ENCODE measurements at regions not wholly inside any gene's neighbourhood (a gene's known extent, or its start where the extent isn't known, plus 50 kb on each side); places are given as distances from the start of the nearest gene placed in this dataset.

DNA sequence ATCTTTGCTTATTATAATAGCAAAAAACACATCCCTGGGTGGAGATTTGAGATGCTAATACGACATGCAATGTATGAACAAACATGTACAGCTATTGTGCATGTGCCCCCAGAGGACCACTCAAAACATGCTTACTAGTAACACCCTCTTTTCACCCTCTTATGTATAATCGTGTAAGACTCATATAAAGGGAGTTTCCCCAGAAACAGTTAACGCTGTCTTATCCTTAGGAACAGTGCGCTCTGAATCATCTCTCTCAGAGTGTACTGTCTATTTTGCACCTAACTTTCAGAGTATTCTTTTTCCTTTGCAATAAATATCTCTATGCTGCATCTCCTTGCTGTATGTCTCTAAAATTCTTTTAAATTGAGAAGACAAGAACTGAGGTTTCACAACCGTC lies 2604.0 kb downstream of the PCDH9 start:
- TF ChIP-seq MAX (CRISPR knock-in tag; IDR thresholded peaks at IDR 0.05) = no peak
- TF ChIP-seq, protein P1, sequence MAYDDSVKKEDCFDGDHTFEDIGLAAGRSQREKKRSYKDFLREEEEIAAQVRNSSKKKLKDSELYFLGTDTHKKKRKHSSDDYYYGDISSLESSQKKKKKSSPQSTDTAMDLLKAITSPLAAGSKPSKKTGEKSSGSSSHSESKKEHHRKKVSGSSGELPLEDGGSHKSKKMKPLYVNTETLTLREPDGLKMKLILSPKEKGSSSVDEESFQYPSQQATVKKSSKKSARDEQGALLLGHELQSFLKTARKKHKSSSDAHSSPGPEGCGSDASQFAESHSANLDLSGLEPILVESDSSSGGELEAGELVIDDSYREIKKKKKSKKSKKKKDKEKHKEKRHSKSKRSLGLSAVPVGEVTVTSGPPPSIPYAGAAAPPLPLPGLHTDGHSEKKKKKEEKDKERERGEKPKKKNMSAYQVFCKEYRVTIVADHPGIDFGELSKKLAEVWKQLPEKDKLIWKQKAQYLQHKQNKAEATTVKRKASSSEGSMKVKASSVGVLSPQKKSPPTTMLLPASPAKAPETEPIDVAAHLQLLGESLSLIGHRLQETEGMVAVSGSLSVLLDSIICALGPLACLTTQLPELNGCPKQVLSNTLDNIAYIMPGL (CRISPR knock-in tag; IDR thresholded peaks at IDR 0.05) = no peak
- no peak for TF ChIP-seq ZNF512 (CRISPR knock-in tag; IDR thresholded peaks at IDR 0.05; ENCODE audit: borderline replicate concordance)
- TF ChIP-seq, protein P2, sequence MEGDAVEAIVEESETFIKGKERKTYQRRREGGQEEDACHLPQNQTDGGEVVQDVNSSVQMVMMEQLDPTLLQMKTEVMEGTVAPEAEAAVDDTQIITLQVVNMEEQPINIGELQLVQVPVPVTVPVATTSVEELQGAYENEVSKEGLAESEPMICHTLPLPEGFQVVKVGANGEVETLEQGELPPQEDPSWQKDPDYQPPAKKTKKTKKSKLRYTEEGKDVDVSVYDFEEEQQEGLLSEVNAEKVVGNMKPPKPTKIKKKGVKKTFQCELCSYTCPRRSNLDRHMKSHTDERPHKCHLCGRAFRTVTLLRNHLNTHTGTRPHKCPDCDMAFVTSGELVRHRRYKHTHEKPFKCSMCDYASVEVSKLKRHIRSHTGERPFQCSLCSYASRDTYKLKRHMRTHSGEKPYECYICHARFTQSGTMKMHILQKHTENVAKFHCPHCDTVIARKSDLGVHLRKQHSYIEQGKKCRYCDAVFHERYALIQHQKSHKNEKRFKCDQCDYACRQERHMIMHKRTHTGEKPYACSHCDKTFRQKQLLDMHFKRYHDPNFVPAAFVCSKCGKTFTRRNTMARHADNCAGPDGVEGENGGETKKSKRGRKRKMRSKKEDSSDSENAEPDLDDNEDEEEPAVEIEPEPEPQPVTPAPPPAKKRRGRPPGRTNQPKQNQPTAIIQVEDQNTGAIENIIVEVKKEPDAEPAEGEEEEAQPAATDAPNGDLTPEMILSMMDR (IDR thresholded peaks at IDR 0.05) = no peak
- no peak for TF ChIP-seq ATF2 (CRISPR knock-in tag; IDR thresholded peaks at IDR 0.05; ENCODE audit: borderline replicate concordance, low read depth)
- no peak for TF ChIP-seq TP53 (CRISPR knock-in tag; IDR thresholded peaks at IDR 0.05)
- no peak for TF ChIP-seq ETV6 (CRISPR knock-in tag; IDR thresholded peaks at IDR 0.05)
- no peak for TF ChIP-seq ESRRA (CRISPR knock-in tag; IDR thresholded peaks at IDR 0.05; ENCODE audit: borderline replicate concordance)
- TF ChIP-seq CBFB (CRISPR knock-in tag; IDR thresholded peaks at IDR 0.05; ENCODE audit: low read depth) = no peak
- no peak for TF ChIP-seq ZNF396 (CRISPR knock-in tag; IDR thresholded peaks at IDR 0.05; ENCODE audit: borderline replicate concordance)
- TF ChIP-seq JAZF1 (CRISPR knock-in tag; IDR thresholded peaks at IDR 0.05) = no peak
- no peak for TF ChIP-seq SP1 (CRISPR knock-in tag; conservative IDR thresholded peaks at IDR 0.05)
- TF ChIP-seq, protein P3, sequence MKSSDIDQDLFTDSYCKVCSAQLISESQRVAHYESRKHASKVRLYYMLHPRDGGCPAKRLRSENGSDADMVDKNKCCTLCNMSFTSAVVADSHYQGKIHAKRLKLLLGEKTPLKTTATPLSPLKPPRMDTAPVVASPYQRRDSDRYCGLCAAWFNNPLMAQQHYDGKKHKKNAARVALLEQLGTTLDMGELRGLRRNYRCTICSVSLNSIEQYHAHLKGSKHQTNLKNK (CRISPR knock-in tag; IDR thresholded peaks at IDR 0.05) = no peak
